IMR-90 (cell line): ENCODE measurements at regions not wholly inside any gene's neighbourhood (a gene's known extent, or its start where the extent isn't known, plus 50 kb on each side); places are given as distances from the start of the nearest gene placed in this dataset.

ENCODE experiments used
- ATAC-seq: fragments of 200-7000 bp; cut with Tn5 transposase; 2 replicates; pipeline ENCODE4 v1.9.1; 2020; ENCODE audit warnings: low read depth, mild to moderate bottlenecking, moderate library complexity
- BruUV-seq: library from RNA; stranded (reverse); fragments of 400-500 nt; replicated peaks from 2 replicates; lab custom pipeline; 2021; lab: Mats Ljungman, UMichigan
- CTCF ChIA-PET: fragments of 300-600 bp; formaldehyde crosslinking; extraction: SDS; loops from one replicate; lab custom pipeline; 2021; ENCODE audit warnings: antibody characterized with exemption; lab: Yijun Ruan, JAX
- POLR2A ChIA-PET: fragments of 300-600 bp; sonication (Branson Sonifier 250); formaldehyde crosslinking; loops from one replicate; lab custom pipeline; 2022; ENCODE audit warnings: antibody characterized with exemption; ENCODE audit not compliant: unreplicated experiment; lab: Charles Lee
- DNase-seq: peaks from one replicate; pipeline ENCODE4 v3.0.0; 2013
- H2AFZ ChIP-seq: replicated peaks from 2 replicates; pipeline ENCODE3; 2013; ENCODE audit warnings: low read length, mild to moderate bottlenecking; ENCODE audit not compliant: poor library complexity
- H2AK5ac ChIP-seq: 2 replicates; pipeline ENCODE4 v1.6.1; 2013; ENCODE audit warnings: low read depth, low read length, inconsistent platforms
- H2AK9ac ChIP-seq: replicated peaks from 2 replicates; pipeline ENCODE3; 2013; ENCODE audit warnings: mild to moderate bottlenecking, low read depth, low read length, moderate library complexity; ENCODE audit not compliant: poor library complexity
- H2BK120ac ChIP-seq: 2 replicates; pipeline ENCODE4 v1.6.1; 2013; ENCODE audit warnings: low read depth, low read length, inconsistent platforms
- H2BK15ac ChIP-seq: 3 replicates; pipeline ENCODE4 v1.6.1; 2013; ENCODE audit warnings: low read depth, low read length, inconsistent platforms
- H2BK20ac ChIP-seq: 2 replicates; pipeline ENCODE4 v1.6.1; 2013; ENCODE audit warnings: low read depth, mild to moderate bottlenecking, inconsistent platforms, low read length, moderate library complexity
- H2BK5ac ChIP-seq: 2 replicates; pipeline ENCODE4 v1.6.1; 2013; ENCODE audit warnings: mild to moderate bottlenecking, low read depth, low read length, inconsistent platforms; ENCODE audit not compliant: poor library complexity, severe bottlenecking
- H3K14ac ChIP-seq: replicated peaks from 2 replicates; pipeline ENCODE4 v1.6.1; 2013; ENCODE audit warnings: low read depth, low read length, inconsistent platforms
- H3K18ac ChIP-seq: 2 replicates; pipeline ENCODE4 v1.6.1; 2013; ENCODE audit warnings: low read depth, low read length, control low read depth
- H3K23ac ChIP-seq: 2 replicates; pipeline ENCODE4 v1.6.1; 2013; ENCODE audit warnings: low read depth, low read length, inconsistent platforms
- H3K27ac ChIP-seq: 2 replicates; pipeline ENCODE4 v1.5.1; 2013; ENCODE audit warnings: mild to moderate bottlenecking, control low read depth, low read length; ENCODE audit not compliant: insufficient read depth
- H3K27me3 ChIP-seq: 2 replicates; pipeline ENCODE4 v1.6.1; 2013; ENCODE audit warnings: low read length; ENCODE audit not compliant: control insufficient read depth, insufficient read depth
- H3K36me3 ChIP-seq: 2 replicates; pipeline ENCODE4 v1.6.1; 2013; ENCODE audit warnings: low read length, mixed read lengths; ENCODE audit not compliant: control insufficient read depth, insufficient read depth
- H3K4ac ChIP-seq: 2 replicates; pipeline ENCODE4 v1.6.1; 2013; ENCODE audit warnings: low read depth, low read length, inconsistent platforms
- H3K4me1 ChIP-seq: 2 replicates; pipeline ENCODE4 v1.6.1; 2013; ENCODE audit warnings: low read length, mixed read lengths; ENCODE audit not compliant: control insufficient read depth, insufficient read depth
- H3K4me2 ChIP-seq: 2 replicates; pipeline ENCODE4 v1.6.1; 2013; ENCODE audit warnings: low read depth, mild to moderate bottlenecking, control low read depth, low read length, moderate library complexity
- H3K4me3 ChIP-seq: 2 replicates; pipeline ENCODE4 v1.5.1; 2013; ENCODE audit warnings: low read depth, mild to moderate bottlenecking, control low read depth, low read length, moderate library complexity; ENCODE audit not compliant: insufficient read depth
- H3K56ac ChIP-seq: 2 replicates; pipeline ENCODE4 v1.6.1; 2013; ENCODE audit warnings: low read length, inconsistent platforms; ENCODE audit not compliant: insufficient read depth; ENCODE audit errors: extremely low read depth
- H3K79me1 ChIP-seq, 2 experiments: 2 replicates each; pipeline ENCODE4 v1.6.1; 2013; ENCODE audit warnings: low read length in 2 of 2, inconsistent platforms in 1 of 2, low read depth in 1 of 2
- H3K9ac ChIP-seq: 2 replicates; pipeline ENCODE4 v1.6.1; 2013; ENCODE audit warnings: low read depth, low read length, control low read depth
- H3K9me1 ChIP-seq: 2 replicates; pipeline ENCODE4 v1.6.1; 2013; ENCODE audit warnings: low read length, inconsistent platforms; ENCODE audit not compliant: insufficient read depth
- H3K9me3 ChIP-seq: 2 replicates; pipeline ENCODE4 v1.6.1; 2013; ENCODE audit warnings: low read length; ENCODE audit not compliant: control insufficient read depth, insufficient read depth
- H4K20me1 ChIP-seq: 2 replicates; pipeline ENCODE4 v1.6.1; 2013; ENCODE audit warnings: low read length, inconsistent platforms; ENCODE audit not compliant: insufficient read depth
- H4K5ac ChIP-seq: 2 replicates; pipeline ENCODE4 v1.6.1; 2013; ENCODE audit warnings: mild to moderate bottlenecking, low read depth, low read length, control low read depth
- H4K8ac ChIP-seq, 2 experiments: 2 replicates each; pipeline ENCODE4 v1.6.1; 2013; ENCODE audit warnings: low read depth in 2 of 2, low read length in 2 of 2, control low read depth in 1 of 2, inconsistent platforms in 1 of 2
- H4K91ac ChIP-seq: 2 replicates; pipeline ENCODE4 v1.6.1; 2013; ENCODE audit warnings: low read depth, low read length, inconsistent platforms; ENCODE audit not compliant: insufficient read depth
- BHLHE40 ChIP-seq: fragments of 150-350 bp; IDR thresholded peaks from 2 replicates; pipeline ENCODE4 v1.6.1; 2016; ENCODE audit warnings: mild to moderate bottlenecking, low read depth, low read length
- CEBPB ChIP-seq: IDR thresholded peaks from 2 replicates; pipeline ENCODE4 v1.6.1; 2012; ENCODE audit warnings: low read depth, low read length, improper control_type of control experiment
- ELK1 ChIP-seq: fragments of 150-350 bp; IDR thresholded peaks from 2 replicates; pipeline ENCODE4 v1.6.1; 2016; ENCODE audit warnings: low read depth, mild to moderate bottlenecking, low read length, moderate library complexity, borderline replicate concordance
- FOS ChIP-seq: fragments of 150-350 bp; IDR thresholded peaks from 2 replicates; pipeline ENCODE4 v1.6.1; 2016; ENCODE audit warnings: low read depth, low read length
- MAFK ChIP-seq: IDR thresholded peaks from 2 replicates; pipeline ENCODE4 v1.6.1; 2012; ENCODE audit warnings: low read depth, low read length, improper control_type of control experiment
- MAZ ChIP-seq: IDR thresholded peaks from 2 replicates; pipeline ENCODE4 v1.6.1; 2012; ENCODE audit warnings: low read depth, mild to moderate bottlenecking, low read length, improper control_type of control experiment, moderate library complexity, borderline replicate concordance
- MXI1 ChIP-seq: IDR thresholded peaks from 2 replicates; pipeline ENCODE4 v1.6.1; 2012; ENCODE audit warnings: low read depth, mild to moderate bottlenecking, low read length, moderate library complexity, borderline replicate concordance
- NFE2L2 ChIP-seq: fragments of 150-350 bp; IDR thresholded peaks from 2 replicates; pipeline ENCODE4 v1.6.1; 2016; ENCODE audit warnings: low read depth, mild to moderate bottlenecking, low read length
- POLR2A ChIP-seq: IDR thresholded peaks from 2 replicates; pipeline ENCODE4 v1.6.1; 2012; ENCODE audit warnings: mild to moderate bottlenecking, low read depth, low read length
- RAD21 ChIP-seq: IDR thresholded peaks from 2 replicates; pipeline ENCODE4 v1.6.1; 2012; ENCODE audit warnings: low read length, improper control_type of control experiment
- RCOR1 ChIP-seq: IDR thresholded peaks from 2 replicates; pipeline ENCODE4 v1.6.1; 2012; ENCODE audit warnings: mild to moderate bottlenecking, low read length, improper control_type of control experiment; ENCODE audit not compliant: insufficient replicate concordance
- WGBS, 2 experiments: methylation state at CpG; one replicate each; pipeline versions ENCODE4 v1.1.5 to v1.1.7; 2013; ENCODE audit warnings: missing lambda C conversion rate in 2 of 2; ENCODE audit not compliant: insufficient read length in 1 of 2; ENCODE audit errors: extremely low coverage in 2 of 2; 5-methylcytosine and 5-hydroxymethylcytosine counted together
- dilution Hi-C: fragments of 300-500 bp; cut with HindIII; formaldehyde crosslinking; loops from one replicate; pipeline ENCODE4 v1.14.3; 2018; ENCODE audit warnings: low sequenced_read_pairs; ENCODE audit not compliant: unreplicated experiment
- in situ Hi-C: fragments of 300-500 bp; cut with MboI; formaldehyde crosslinking; loops from 3 replicates; pipeline ENCODE4 v1.14.3; 2019; ENCODE audit warnings: low sequenced_read_pairs, inconsistent platforms, mixed read lengths
- intact Hi-C: fragments of 100-400 bp; cut with micrococcal nuclease; formaldehyde crosslinking; loops from 2 replicates; pipeline ENCODE4 v1.10.0; 2022
- TF ChIP-seq, protein P1 (sequence below): conservative IDR thresholded peaks from 2 replicates; pipeline ENCODE4 v1.5.1; 2012; ENCODE audit warnings: mild to moderate bottlenecking, low read depth, low read length, improper control_type of control experiment

- TF ChIP-seq, protein P1, sequence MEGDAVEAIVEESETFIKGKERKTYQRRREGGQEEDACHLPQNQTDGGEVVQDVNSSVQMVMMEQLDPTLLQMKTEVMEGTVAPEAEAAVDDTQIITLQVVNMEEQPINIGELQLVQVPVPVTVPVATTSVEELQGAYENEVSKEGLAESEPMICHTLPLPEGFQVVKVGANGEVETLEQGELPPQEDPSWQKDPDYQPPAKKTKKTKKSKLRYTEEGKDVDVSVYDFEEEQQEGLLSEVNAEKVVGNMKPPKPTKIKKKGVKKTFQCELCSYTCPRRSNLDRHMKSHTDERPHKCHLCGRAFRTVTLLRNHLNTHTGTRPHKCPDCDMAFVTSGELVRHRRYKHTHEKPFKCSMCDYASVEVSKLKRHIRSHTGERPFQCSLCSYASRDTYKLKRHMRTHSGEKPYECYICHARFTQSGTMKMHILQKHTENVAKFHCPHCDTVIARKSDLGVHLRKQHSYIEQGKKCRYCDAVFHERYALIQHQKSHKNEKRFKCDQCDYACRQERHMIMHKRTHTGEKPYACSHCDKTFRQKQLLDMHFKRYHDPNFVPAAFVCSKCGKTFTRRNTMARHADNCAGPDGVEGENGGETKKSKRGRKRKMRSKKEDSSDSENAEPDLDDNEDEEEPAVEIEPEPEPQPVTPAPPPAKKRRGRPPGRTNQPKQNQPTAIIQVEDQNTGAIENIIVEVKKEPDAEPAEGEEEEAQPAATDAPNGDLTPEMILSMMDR, result peak; percentile 43
Measured at GRCh38 chr20:4613718-4614620, 72.3 kb upstream of the PRNP start (continued).

DNA sequence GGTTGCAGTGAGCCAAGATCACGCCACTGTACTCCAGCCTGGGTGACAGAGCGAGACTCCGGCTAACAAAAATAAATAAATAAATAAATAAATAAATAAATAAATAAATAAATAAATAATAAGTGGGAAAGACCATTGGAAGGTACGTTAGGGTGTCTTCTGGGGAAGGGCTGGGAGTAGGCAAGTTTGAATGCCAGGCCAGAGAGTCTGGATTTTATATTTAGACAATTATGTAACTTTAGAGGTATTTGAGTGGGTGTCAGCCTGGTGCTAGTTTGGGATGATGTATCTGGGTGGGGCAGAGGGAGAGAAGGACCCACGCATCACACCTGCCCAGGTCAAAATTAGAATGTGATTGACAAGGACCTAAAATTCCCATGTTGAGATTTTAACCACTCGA lies 73.1 kb upstream of the PRNP start:
- no CpG with 5 or more reads among the region's 6 CpGs for WGBS, 2 experiments
- H3K9me1 ChIP-seq, result no peaks in the 10 kb centered on the region
- H2AFZ ChIP-seq, result no peak overlapping the region
- H2BK20ac ChIP-seq, result no peak overlapping the region
- no peaks in the 10 kb centered on the region for H3K9me3 ChIP-seq
- no peak overlapping the region for H3K4me2 ChIP-seq
- ATAC-seq (peak; percentile 47; the same call in 1 of the 2 replicates), DNase-seq (no peak)
- peaks cover 9% of the 10 kb centered on the region for H3K27me3 ChIP-seq
- H3K79me1 ChIP-seq, result no peaks in the 10 kb centered on the region
- no TSS peak for BruUV-seq
- H4K5ac ChIP-seq, result no peak overlapping the region
- no peak overlapping the region for H2AK9ac ChIP-seq
- H3K18ac ChIP-seq, result no peak overlapping the region
- H2BK120ac ChIP-seq, result no peak overlapping the region
- H3K4ac ChIP-seq, result no peak overlapping the region
- dilution Hi-C loops, result no loop called here
- H4K20me1 ChIP-seq, result no peaks in the 10 kb centered on the region
- no peak overlapping the region for H2BK15ac ChIP-seq
- in situ Hi-C loops, result loop anchor here (25.0 kb wide), 1 partner anchor 349 kb away; no protein-coding TSS in a partner anchor
- no peak overlapping the region for H3K4me3 ChIP-seq
- no peaks in the 10 kb centered on the region; the same call in 1 of the 2 replicates for H3K4me1 ChIP-seq
- no peak overlapping the region for H4K8ac ChIP-seq
- no peak overlapping the region for H3K56ac ChIP-seq
- ChIA-PET POLR2A (no interaction called here), CTCF (interaction anchor here (0.6 to 1.0 kb wide), 4 partner anchors 12 to 109 kb away, joined by 3 to 7 read pairs (median 4); partner anchors contain the start of gene PRND)
- no peak overlapping the region for H3K27ac ChIP-seq
- H4K91ac ChIP-seq, result no peak overlapping the region
- H3K9ac ChIP-seq, result no peak overlapping the region
- intact Hi-C loops, result no loop called here
- H3K14ac ChIP-seq, result no peak overlapping the region
- no peak overlapping the region for H2AK5ac ChIP-seq
- H2BK5ac ChIP-seq, result no peak overlapping the region
- no peak overlapping the region for H3K23ac ChIP-seq
- no peaks in the 10 kb centered on the region for H3K36me3 ChIP-seq
- no peak for TF ChIP-seq MAFK
- TF ChIP-seq BHLHE40, result no peak
- TF ChIP-seq FOS, result no peak
- no peak for TF ChIP-seq POLR2A
- no peak for TF ChIP-seq MAZ
- TF ChIP-seq RCOR1, result no peak
- no peak for TF ChIP-seq NFE2L2
- no peak for TF ChIP-seq CEBPB
- no peak for TF ChIP-seq RAD21
- TF ChIP-seq ELK1, result no peak
- no peak for TF ChIP-seq MXI1
